HepG2 (cell line): ENCODE measurements at regions not wholly inside any gene's neighbourhood (a gene's known extent, or its start where the extent isn't known, plus 50 kb on each side); places are given as distances from the start of the nearest gene placed in this dataset.

ENCODE experiments used
- ASH2L ChIP-seq: fragments of 300-600, 200-600 bp; sonication (generic); IDR thresholded peaks from 2 replicates; pipeline ENCODE4 v1.7.0; 2017; ENCODE audit warnings: low read depth, mild to moderate bottlenecking, moderate library complexity, mixed read lengths, low read length; ENCODE audit not compliant: insufficient read length
- CTCF ChIP-seq: sonication (generic); formaldehyde crosslinking; IDR thresholded peaks from 2 replicates; pipeline ENCODE4 v1.5.0; 2020; ENCODE audit warnings: mild to moderate bottlenecking, missing genetic modification reagents, moderate library complexity
- POLR2A ChIP-seq, 2 experiments: IDR thresholded peaks; 2 replicates each; pipeline ENCODE4 v1.6.1; 2011; ENCODE audit warnings: low read depth in 2 of 2, low read length in 2 of 2, mild to moderate bottlenecking in 1 of 2, moderate library complexity in 1 of 2; ENCODE audit not compliant: insufficient read depth in 1 of 2
- SMARCC2 ChIP-seq: fragments of 450-650 bp; IDR thresholded peaks from 2 replicates; pipeline ENCODE4 v1.6.1; 2017; ENCODE audit warnings: antibody characterized with exemption, mild to moderate bottlenecking
- SRY ChIP-seq: sonication (generic); formaldehyde crosslinking; IDR thresholded peaks from 2 replicates; pipeline ENCODE4 v1.8.0; 2022; ENCODE audit warnings: mild to moderate bottlenecking, missing genetic modification reagents
- STAT5B ChIP-seq: sonication (generic); formaldehyde crosslinking; IDR thresholded peaks from 2 replicates; pipeline ENCODE4 v1.4.0; 2020; ENCODE audit warnings: missing genetic modification reagents
- TAF1 ChIP-seq: sonication (generic); formaldehyde crosslinking; IDR thresholded peaks from 2 replicates; pipeline ENCODE4 v1.4.0; 2020; ENCODE audit warnings: missing genetic modification reagents
- ZBTB49 ChIP-seq: sonication (generic); formaldehyde crosslinking; IDR thresholded peaks from 2 replicates; pipeline ENCODE4 v1.4.0; 2020; ENCODE audit warnings: missing genetic modification reagents, borderline replicate concordance
- ZKSCAN1 ChIP-seq: fragments of 150-350 bp; IDR thresholded peaks from 2 replicates; pipeline ENCODE4 v1.6.1; 2014; ENCODE audit warnings: low read length
- ZNF614 ChIP-seq: IDR thresholded peaks from 2 replicates; pipeline ENCODE4 v1.6.1; 2018; ENCODE audit warnings: missing biosample characterization, missing genetic modification reagents, inconsistent platforms, borderline replicate concordance
- ZNF644 ChIP-seq: IDR thresholded peaks from 2 replicates; pipeline ENCODE4 v1.6.1; 2016; ENCODE audit warnings: low read depth

GRCh38 chr9:16255217-16255616 is 615.3 kb downstream of the BNC2 start:
- no peak for TF ChIP-seq ZBTB49 (CRISPR knock-in tag)
- TF ChIP-seq ZKSCAN1 = no peak
- TF ChIP-seq ZNF644 = no peak
- TF ChIP-seq POLR2A (IDR thresholded peaks at IDR 0.05; ENCODE audit: insufficient read depth in 1 of 2, low read depth in 2 of 2, low read length in 2 of 2) = no peak
- no peak for TF ChIP-seq TAF1 (CRISPR knock-in tag)
- no peak for TF ChIP-seq ZNF614 (CRISPR knock-in tag)
- no peak for TF ChIP-seq CTCF
- TF ChIP-seq ASH2L = no peak
- no peak for TF ChIP-seq STAT5B (CRISPR knock-in tag)
- TF ChIP-seq SRY (CRISPR knock-in tag) = no peak
- TF ChIP-seq SMARCC2 = no peak
